Esophagus (tissue), 2 donors: ENCODE measurements at regions not wholly inside any gene's neighbourhood (a gene's known extent, or its start where the extent isn't known, plus 50 kb on each side); places are given as distances from the start of the nearest gene placed in this dataset.
A peak's percentile ranks its signal among the peaks of the same experiment; 100 is the strongest.

Experiments used
- H3K27ac ChIP-seq, 2 donors: one replicate each; pipeline ENCODE4 v1.5.1; 2013; ENCODE audit warnings: low read depth in 2 of 2, mild to moderate bottlenecking in 2 of 2, inconsistent platforms in 1 of 2, low read length in 1 of 2, moderate library complexity in 1 of 2
- H3K27me3 ChIP-seq, 2 donors: one replicate each; pipeline ENCODE4 v1.6.1; 2013; ENCODE audit warnings: low read length in 2 of 2, control low read depth in 1 of 2, mild to moderate bottlenecking in 1 of 2; ENCODE audit not compliant: insufficient read depth in 2 of 2, control insufficient read depth in 1 of 2
- H3K36me3 ChIP-seq, 2 donors: one replicate each; pipeline ENCODE4 v1.6.1; 2013; ENCODE audit warnings: low read length in 1 of 2; ENCODE audit not compliant: control insufficient read depth in 2 of 2, insufficient read depth in 2 of 2
- H3K4me1 ChIP-seq, 2 donors: one replicate each; pipeline ENCODE4 v1.6.1; 2013; ENCODE audit warnings: low read length in 1 of 2; ENCODE audit not compliant: control insufficient read depth in 2 of 2, insufficient read depth in 2 of 2
- H3K4me3 ChIP-seq, 2 donors: one replicate each; pipeline ENCODE4 v1.5.1; 2013; ENCODE audit warnings: low read length in 2 of 2, mild to moderate bottlenecking in 2 of 2, low read depth in 1 of 2, moderate library complexity in 1 of 2
- H3K9me3 ChIP-seq, 2 donors: one replicate each; pipeline ENCODE4 v1.6.1; 2013; ENCODE audit warnings: mild to moderate bottlenecking in 2 of 2, low read depth in 1 of 2, low read length in 1 of 2, moderate library complexity in 1 of 2; ENCODE audit not compliant: control insufficient read depth in 2 of 2, insufficient read depth in 1 of 2
- WGBS, 2 donors: extraction: QIAGEN DNeasy Blood & Tissue Kit; methylation state at CpG; one replicate each; pipeline ENCODE4 v1.1.7; 2013; 5-methylcytosine and 5-hydroxymethylcytosine counted together
- donor health status: healthy with polysubstance abuse.
- donor health status: Bipolar disorder and iron deficiency.

GRCh38 chr5:23027830-23028229 is 174.7 kb upstream of the CDH12 start:
- Histone ChIP-seq H3K36me3 (no peaks in the 10 kb centered on the region), H3K27me3 (no peaks in the 10 kb centered on the region), H3K4me1 (no peaks in the 10 kb centered on the region), H3K9me3 (no peaks in the 10 kb centered on the region), H3K4me3 (no peak overlapping the region), H3K27ac (no peak overlapping the region)
- WGBS, 2 donors, result 76 to 79% methylated on average over 4 of the region's 4 CpGs

DNA sequence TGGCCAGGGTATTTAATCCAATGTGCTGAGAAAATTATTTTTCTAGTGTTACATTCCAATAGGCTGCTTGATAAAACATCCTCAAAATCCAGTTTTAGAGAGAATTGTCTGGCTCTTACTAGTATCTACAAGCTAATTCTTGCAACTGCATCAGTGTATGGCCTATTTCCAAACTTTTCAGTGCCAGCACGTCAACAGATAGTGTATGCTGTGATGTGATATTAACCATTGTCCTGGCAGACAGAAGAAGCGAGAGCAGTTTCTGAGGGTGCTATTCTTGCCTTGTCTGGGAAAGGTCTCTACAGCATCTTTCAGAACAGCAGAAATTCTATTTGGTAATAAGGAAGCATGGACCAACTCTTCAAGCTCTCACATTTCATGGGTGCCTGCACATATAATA is 174.2 kb upstream of the CDH12 start:
- no peaks in the 10 kb centered on the region for H3K27me3 ChIP-seq
- 46 to 61% methylated on average over 2 of the region's 2 CpGs for WGBS, 2 donors
- no peak overlapping the region for H3K4me3 ChIP-seq
- no peaks in the 10 kb centered on the region for H3K4me1 ChIP-seq
- no peak overlapping the region for H3K27ac ChIP-seq
- H3K36me3 ChIP-seq, result no peaks in the 10 kb centered on the region
- no peaks in the 10 kb centered on the region for H3K9me3 ChIP-seq

- Histone ChIP-seq H3K27ac (no peak overlapping the region), H3K36me3 (no peaks in the 10 kb centered on the region), H3K4me3 (no peak overlapping the region), H3K27me3 (no peaks in the 10 kb centered on the region), H3K9me3 (no peaks in the 10 kb centered on the region), H3K4me1 (no peaks in the 10 kb centered on the region)
- 71 to 73% methylated on average over 5 of the region's 5 CpGs for WGBS, 2 donors
Observed at GRCh38 chr5:23026252-23027170, 173.4 kb upstream of the CDH12 start.

GRCh38 chr5:23025629-23026233 is 172.6 kb upstream of the CDH12 start:
- Histone ChIP-seq H3K4me1 (no peaks in the 10 kb centered on the region), H3K27me3 (no peaks in the 10 kb centered on the region), H3K4me3 (no peak overlapping the region), H3K36me3 (no peaks in the 10 kb centered on the region), H3K27ac (no peak overlapping the region), H3K9me3 (no peaks in the 10 kb centered on the region)
- 61 to 71% methylated on average over 1 of the region's 1 CpG for WGBS, 2 donors

GRCh38 chr5:23024470-23024869 is 171.3 kb upstream of the CDH12 start:
- Histone ChIP-seq H3K4me3 (no peak overlapping the region), H3K4me1 (no peaks in the 10 kb centered on the region), H3K27ac (no peak overlapping the region), H3K9me3 (no peaks in the 10 kb centered on the region), H3K36me3 (no peaks in the 10 kb centered on the region), H3K27me3 (no peaks in the 10 kb centered on the region)
- WGBS, 2 donors, result 71 to 84% methylated on average over 5 of the region's 5 CpGs

DNA sequence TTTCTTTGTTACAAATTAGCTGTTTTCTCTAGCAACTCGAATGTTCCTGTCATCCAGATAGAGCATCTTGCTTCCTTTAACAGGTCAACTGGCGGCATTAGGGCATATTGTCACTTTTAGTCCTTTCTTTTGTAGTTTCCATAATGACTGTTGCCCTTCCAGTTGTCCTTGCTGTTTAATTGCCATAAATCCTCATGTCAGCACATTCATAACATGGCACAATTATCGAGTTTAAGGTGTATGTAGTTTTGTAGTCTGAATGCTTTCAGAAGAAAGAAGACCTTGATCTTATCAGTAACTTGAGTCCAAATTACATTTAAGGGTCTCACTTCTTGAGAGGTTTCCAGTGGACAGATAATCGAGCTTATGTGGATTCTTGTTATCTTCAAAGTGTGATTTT is 161.7 kb upstream of the CDH12 start:
- no peak overlapping the region for H3K4me3 ChIP-seq
- H3K27ac ChIP-seq, result no peak overlapping the region
- no peaks in the 10 kb centered on the region for H3K27me3 ChIP-seq
- H3K36me3 ChIP-seq, result no peaks in the 10 kb centered on the region
- no peaks in the 10 kb centered on the region for H3K9me3 ChIP-seq
- H3K4me1 ChIP-seq, result no peaks in the 10 kb centered on the region
- 67 to 72% methylated on average over 4 of the region's 4 CpGs for WGBS, 2 donors

- Histone ChIP-seq H3K36me3 (no peaks in the 10 kb centered on the region), H3K9me3 (no peaks in the 10 kb centered on the region), H3K27me3 (no peaks in the 10 kb centered on the region), H3K4me1 (no peaks in the 10 kb centered on the region), H3K27ac (no peak overlapping the region), H3K4me3 (no peak overlapping the region)
- 38 to 53% methylated on average over 1 of the region's 1 CpG for WGBS, 2 donors
Observed at GRCh38 chr5:23014266-23014665, 161.1 kb upstream of the CDH12 start.

- Histone ChIP-seq H3K36me3 (no peaks in the 10 kb centered on the region), H3K27ac (no peak overlapping the region), H3K4me1 (no peaks in the 10 kb centered on the region), H3K4me3 (peak overlapping the region in 1 of 2 donors; percentile 43), H3K27me3 (no peaks in the 10 kb centered on the region), H3K9me3 (no peaks in the 10 kb centered on the region)
- 29 to 36% methylated on average over 4 of the region's 4 CpGs for WGBS, 2 donors
Observed at GRCh38 chr5:23013395-23013998, 160.4 kb upstream of the CDH12 start.

DNA sequence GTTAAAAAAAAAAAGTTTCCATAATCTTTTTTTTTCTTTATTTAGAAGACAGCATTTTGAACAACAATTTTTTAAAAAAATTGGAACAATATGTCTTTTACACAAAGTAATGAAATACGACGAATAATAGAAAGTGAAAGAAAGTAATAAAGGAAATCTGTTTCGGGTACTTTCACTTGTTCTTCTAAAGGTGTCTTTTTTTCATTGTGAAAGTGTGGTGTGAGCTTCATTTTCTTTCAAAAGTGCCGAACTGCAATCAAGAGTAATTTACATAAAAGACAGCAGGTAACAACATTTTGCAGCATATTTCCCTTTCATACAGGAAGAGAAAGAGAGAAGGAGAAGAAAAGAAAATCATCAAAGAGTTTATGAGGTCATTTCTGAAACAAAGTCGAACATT is 159.7 kb upstream of the CDH12 start:
- Histone ChIP-seq H3K9me3 (no peaks in the 10 kb centered on the region), H3K27me3 (no peaks in the 10 kb centered on the region), H3K36me3 (no peaks in the 10 kb centered on the region), H3K4me1 (no peaks in the 10 kb centered on the region), H3K4me3 (peak overlapping the region in 1 of 2 donors; percentile 43), H3K27ac (no peak overlapping the region)
- WGBS, 2 donors, result 34 to 36% methylated on average over 5 of the region's 5 CpGs
